ENCODE measurements at regions not wholly inside any gene's neighbourhood (a gene's known extent, or its start where the extent isn't known, plus 50 kb on each side); places are given as distances from the start of the nearest gene placed in this dataset.
A peak's percentile ranks its signal among the peaks of the same experiment; 100 is the strongest.

DNA sequence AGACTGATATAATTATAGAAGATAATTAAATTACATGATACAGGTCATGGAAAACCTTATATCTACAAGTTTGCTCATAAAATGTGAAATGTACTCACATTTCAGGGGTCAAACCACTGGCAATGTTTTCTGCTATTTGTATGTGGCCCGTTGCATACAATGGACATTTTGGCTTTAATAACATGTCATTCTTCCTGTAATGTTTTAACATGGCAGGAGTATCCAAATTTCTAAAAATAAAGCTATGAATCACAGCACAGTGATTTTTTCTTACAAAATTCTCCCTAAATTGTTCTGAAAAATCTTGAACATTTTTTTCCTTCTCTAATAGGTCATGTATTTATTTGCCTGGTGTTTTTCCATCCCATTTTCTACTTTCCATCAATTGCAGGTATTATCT lies 305.7 kb downstream of the SMOC2 start:
- TF ChIP-seq EP300 (IDR thresholded peaks at IDR 0.05) (no peak), POLR2A (IDR thresholded peaks at IDR 0.05) (no peak)
- TF ChIP-seq, protein P1, sequence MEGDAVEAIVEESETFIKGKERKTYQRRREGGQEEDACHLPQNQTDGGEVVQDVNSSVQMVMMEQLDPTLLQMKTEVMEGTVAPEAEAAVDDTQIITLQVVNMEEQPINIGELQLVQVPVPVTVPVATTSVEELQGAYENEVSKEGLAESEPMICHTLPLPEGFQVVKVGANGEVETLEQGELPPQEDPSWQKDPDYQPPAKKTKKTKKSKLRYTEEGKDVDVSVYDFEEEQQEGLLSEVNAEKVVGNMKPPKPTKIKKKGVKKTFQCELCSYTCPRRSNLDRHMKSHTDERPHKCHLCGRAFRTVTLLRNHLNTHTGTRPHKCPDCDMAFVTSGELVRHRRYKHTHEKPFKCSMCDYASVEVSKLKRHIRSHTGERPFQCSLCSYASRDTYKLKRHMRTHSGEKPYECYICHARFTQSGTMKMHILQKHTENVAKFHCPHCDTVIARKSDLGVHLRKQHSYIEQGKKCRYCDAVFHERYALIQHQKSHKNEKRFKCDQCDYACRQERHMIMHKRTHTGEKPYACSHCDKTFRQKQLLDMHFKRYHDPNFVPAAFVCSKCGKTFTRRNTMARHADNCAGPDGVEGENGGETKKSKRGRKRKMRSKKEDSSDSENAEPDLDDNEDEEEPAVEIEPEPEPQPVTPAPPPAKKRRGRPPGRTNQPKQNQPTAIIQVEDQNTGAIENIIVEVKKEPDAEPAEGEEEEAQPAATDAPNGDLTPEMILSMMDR (IDR thresholded peaks at IDR 0.05) = no peak
- 36 to 48% methylated on average over 1 of the region's 1 CpG for WGBS, 2 donors
- H3K27ac ChIP-seq = no peak overlapping the region
- no peak for DNase-seq (ENCODE audit: low spot score in 2 of 2)
- H3K4me3 ChIP-seq = no peak overlapping the region
- H3K9me3 ChIP-seq = peaks cover 0 to 4% (median 0%) of the 10 kb centered on the region in 4 donors
- H3K4me1 ChIP-seq = peaks cover 0 to 7% (median 0%) of the 10 kb centered on the region in 4 donors
- H3K27me3 ChIP-seq = no peaks in the 10 kb centered on the region
- H3K36me3 ChIP-seq = no peaks in the 10 kb centered on the region

DNA sequence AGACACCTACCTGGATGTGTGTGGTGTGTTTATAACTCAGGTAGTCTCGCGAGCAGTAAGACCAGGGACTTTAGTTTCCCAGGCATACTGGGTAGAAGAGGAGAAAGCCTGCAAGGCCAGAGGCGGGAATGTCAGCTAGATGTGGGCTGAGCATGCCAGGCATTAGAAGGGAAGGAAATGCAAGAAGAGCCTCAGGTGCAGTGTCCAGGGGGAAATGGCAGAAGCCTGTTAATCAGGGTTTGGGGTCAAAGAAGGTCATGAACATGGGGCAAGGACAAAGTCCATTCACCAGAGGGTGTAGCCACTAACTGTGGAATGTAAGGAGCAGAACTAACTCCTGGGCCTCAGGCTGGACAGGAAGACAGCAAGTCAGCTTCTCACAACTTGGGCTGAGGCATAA lies 305.0 kb downstream of the SMOC2 start:
- WGBS, 2 donors = 83 to 92% methylated on average over 3 of the region's 3 CpGs
- peak overlapping the region in 1 of 4 donors; percentile 16 for H3K27ac ChIP-seq
- no peak for DNase-seq (ENCODE audit: low spot score in 2 of 2)
- peaks cover 0 to 7% (median 0%) of the 10 kb centered on the region in 4 donors for H3K4me1 ChIP-seq
- no peaks in the 10 kb centered on the region for H3K36me3 ChIP-seq
- TF ChIP-seq, protein P1 (IDR thresholded peaks at IDR 0.05) = no peak
- TF ChIP-seq POLR2A (IDR thresholded peaks at IDR 0.05) = no peak
- no peak for TF ChIP-seq EP300 (IDR thresholded peaks at IDR 0.05)
- no peaks in the 10 kb centered on the region for H3K27me3 ChIP-seq
- peaks cover 0 to 4% (median 0%) of the 10 kb centered on the region in 4 donors for H3K9me3 ChIP-seq
- H3K4me3 ChIP-seq = no peak overlapping the region

DNA sequence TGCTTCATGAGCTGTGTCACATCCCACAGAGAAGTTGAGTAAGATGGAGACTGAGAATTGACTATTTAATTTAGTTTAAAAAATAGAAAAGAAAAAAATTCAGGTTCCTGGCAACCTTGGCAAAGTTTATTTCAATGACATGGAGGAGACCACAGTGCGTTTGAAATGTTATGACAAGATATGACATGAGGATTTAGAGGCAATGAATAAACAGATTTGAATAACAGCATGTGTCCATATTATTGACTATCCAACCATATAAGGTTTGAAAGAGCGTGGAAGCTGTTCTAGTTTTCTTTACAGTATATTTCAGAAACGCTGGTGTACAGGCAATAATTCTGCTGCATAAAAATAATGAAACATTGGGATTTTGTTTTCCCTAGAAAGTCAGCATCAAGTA lies 303.9 kb downstream of the SMOC2 start:
- Histone ChIP-seq H3K9me3 (peaks cover 0 to 4% (median 0%) of the 10 kb centered on the region in 4 donors), H3K27ac (no peak overlapping the region), H3K36me3 (no peaks in the 10 kb centered on the region), H3K4me3 (no peak overlapping the region), H3K27me3 (no peaks in the 10 kb centered on the region), H3K4me1 (peaks cover 0 to 7% (median 0%) of the 10 kb centered on the region in 4 donors)
- 84 to 87% methylated on average over 3 of the region's 3 CpGs for WGBS, 2 donors
- TF ChIP-seq, protein P1 (IDR thresholded peaks at IDR 0.05) = no peak
- TF ChIP-seq POLR2A (IDR thresholded peaks at IDR 0.05) = no peak
- TF ChIP-seq EP300 (IDR thresholded peaks at IDR 0.05) = no peak
- no peak for DNase-seq (ENCODE audit: low spot score in 2 of 2)

DNA sequence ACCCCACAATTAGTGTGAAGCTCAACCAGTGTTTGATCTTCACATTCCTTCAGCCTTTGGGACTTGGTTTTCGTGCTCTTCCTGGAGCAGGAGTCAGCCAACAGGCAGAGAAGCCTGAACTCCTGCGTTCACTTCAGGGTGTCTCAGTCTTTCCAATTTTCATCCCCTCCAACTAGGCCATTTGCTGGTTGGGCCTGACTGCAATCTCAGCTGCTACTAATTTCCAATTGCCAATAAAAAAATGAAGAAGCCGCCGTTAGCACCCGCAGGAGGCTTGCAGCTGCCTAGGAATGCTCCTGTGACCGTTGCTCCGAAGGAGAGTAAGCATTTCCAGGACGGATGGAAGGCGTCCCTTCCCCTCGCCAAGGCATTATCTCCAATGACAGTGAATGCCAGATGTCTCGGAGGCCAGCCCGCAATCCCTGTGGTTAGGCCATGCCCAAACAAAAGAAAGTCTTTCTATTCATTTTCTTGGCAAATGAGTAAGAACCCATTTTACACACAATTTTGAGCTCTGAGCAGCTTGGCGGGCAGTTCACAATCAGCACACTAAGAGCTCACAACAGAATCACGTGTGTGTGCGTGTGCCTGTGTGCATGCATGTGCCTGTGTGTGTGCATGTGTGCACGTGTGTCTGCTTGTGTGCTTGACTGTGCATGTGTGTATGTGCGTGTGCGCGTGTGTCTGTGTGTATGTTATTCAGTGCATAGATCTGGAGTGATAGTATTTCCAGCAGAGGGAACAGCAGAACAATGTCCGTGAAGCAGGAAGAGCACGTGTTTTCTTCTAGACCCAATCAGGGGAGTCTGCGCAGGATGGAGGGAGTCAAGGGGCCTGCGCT lies 301.2 kb downstream of the SMOC2 start:
- H3K4me1 ChIP-seq = peaks cover 0 to 7% (median 0%) of the 10 kb centered on the region in 4 donors
- H3K9me3 ChIP-seq = peaks cover 0 to 23% (median 0%) of the 10 kb centered on the region in 4 donors
- 71% methylated on average over 23 of the region's 23 CpGs for WGBS, 2 donors
- no peak overlapping the region for H3K27ac ChIP-seq
- H3K36me3 ChIP-seq = no peaks in the 10 kb centered on the region
- no peak overlapping the region for H3K4me3 ChIP-seq
- DNase-seq (ENCODE audit: low spot score in 2 of 2) = no peak
- TF ChIP-seq, protein P1 (IDR thresholded peaks at IDR 0.05) = no peak
- no peak for TF ChIP-seq POLR2A (IDR thresholded peaks at IDR 0.05)
- no peak for TF ChIP-seq EP300 (IDR thresholded peaks at IDR 0.05)
- no peaks in the 10 kb centered on the region for H3K27me3 ChIP-seq

DNA sequence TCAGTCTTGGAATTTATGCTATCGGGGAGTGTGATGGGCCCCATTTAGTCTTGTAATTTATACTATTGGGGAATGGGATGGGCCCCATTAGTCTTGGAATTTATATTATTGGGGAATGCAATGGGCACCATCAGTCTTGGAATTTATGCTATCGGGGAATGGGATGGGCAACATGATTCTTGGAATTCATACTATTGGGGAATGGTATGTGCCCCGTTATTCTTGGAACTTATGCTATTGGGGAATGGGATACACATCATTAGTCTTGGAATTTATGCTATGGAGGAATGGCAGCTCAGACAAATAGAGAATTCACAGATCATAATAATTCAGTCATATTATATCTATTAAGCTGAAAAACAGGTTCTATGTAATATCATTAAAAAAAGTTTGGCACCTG lies 300.3 kb downstream of the SMOC2 start:
- Histone ChIP-seq H3K4me3 (no peak overlapping the region), H3K36me3 (no peaks in the 10 kb centered on the region), H3K9me3 (peaks cover 0 to 24% (median 0%) of the 10 kb centered on the region in 4 donors), H3K4me1 (peaks cover 0 to 6% (median 0%) of the 10 kb centered on the region in 4 donors), H3K27ac (no peak overlapping the region), H3K27me3 (no peaks in the 10 kb centered on the region)
- TF ChIP-seq, protein P1 (IDR thresholded peaks at IDR 0.05) = no peak
- TF ChIP-seq EP300 (IDR thresholded peaks at IDR 0.05) (no peak), POLR2A (IDR thresholded peaks at IDR 0.05) (no peak)
- 85 to 89% methylated on average over 3 of the region's 3 CpGs for WGBS, 2 donors
- DNase-seq (ENCODE audit: low spot score in 2 of 2) = no peak

All from tibial nerve (tissue), 4 donors.